PC-3 (cell line): ENCODE measurements at regions not wholly inside any gene's neighbourhood (a gene's known extent, or its start where the extent isn't known, plus 50 kb on each side); places are given as distances from the start of the nearest gene placed in this dataset.

Source experiments
- EZH2 ChIP-seq: fragments of 300-600 bp; sonication (generic); IDR thresholded peaks from one replicate; pipeline ENCODE4 v1.6.1; 2017; ENCODE audit warnings: antibody characterized with exemption, mild to moderate bottlenecking, low read length; ENCODE audit not compliant: unreplicated experiment
- EZH2phosphoT487 ChIP-seq: fragments of 300-600 bp; sonication (generic); IDR thresholded peaks from 2 replicates; pipeline ENCODE4 v1.6.1; 2018; ENCODE audit warnings: mild to moderate bottlenecking, antibody characterized with exemption, low read length, borderline replicate concordance
- TF ChIP-seq, protein P1 (sequence below): fragments of 300-600 bp; sonication (generic); conservative IDR thresholded peaks from 2 replicates; pipeline ENCODE4 v1.5.1; 2017; ENCODE audit warnings: antibody characterized with exemption, low read depth, mild to moderate bottlenecking, low read length

DNA sequence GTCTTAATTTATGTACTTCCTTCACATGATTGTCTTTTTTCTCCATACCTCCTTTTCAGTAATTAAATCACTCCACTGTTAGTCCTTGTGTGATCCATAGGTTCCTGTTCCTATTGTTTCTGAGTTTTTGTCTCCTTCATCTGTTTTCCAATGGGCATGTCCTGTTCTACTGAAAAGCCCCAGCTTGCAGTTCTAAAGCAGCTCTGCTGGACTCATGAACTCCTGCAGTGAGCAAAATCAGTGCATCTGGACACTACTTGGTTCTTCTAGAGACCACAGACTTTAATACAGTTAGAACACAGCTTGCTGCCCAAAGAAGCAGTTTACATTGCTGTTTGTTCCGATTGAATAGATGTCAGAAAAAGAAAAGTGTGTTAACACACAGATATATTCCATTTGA is 593.3 kb upstream of the HS3ST5 start:
- TF ChIP-seq, protein P1, sequence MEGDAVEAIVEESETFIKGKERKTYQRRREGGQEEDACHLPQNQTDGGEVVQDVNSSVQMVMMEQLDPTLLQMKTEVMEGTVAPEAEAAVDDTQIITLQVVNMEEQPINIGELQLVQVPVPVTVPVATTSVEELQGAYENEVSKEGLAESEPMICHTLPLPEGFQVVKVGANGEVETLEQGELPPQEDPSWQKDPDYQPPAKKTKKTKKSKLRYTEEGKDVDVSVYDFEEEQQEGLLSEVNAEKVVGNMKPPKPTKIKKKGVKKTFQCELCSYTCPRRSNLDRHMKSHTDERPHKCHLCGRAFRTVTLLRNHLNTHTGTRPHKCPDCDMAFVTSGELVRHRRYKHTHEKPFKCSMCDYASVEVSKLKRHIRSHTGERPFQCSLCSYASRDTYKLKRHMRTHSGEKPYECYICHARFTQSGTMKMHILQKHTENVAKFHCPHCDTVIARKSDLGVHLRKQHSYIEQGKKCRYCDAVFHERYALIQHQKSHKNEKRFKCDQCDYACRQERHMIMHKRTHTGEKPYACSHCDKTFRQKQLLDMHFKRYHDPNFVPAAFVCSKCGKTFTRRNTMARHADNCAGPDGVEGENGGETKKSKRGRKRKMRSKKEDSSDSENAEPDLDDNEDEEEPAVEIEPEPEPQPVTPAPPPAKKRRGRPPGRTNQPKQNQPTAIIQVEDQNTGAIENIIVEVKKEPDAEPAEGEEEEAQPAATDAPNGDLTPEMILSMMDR: no peak
- TF ChIP-seq EZH2 (no peak), EZH2phosphoT487 (no peak)
